Smooth muscle cell (in vitro differentiated cells): ENCODE measurements at regions not wholly inside any gene's neighbourhood (a gene's known extent, or its start where the extent isn't known, plus 50 kb on each side); places are given as distances from the start of the nearest gene placed in this dataset.

Experiments used
- DNase-seq: peaks from one replicate; lab custom pipeline; 2025; ENCODE audit not compliant: unreplicated experiment; lab: John Stamatoyannopoulos, UW
- H2AFZ ChIP-seq: fragments of 200-600 bp; sonication (generic); 2 replicates; pipeline ENCODE4 v1.6.0; 2016; ENCODE audit warnings: antibody characterized with exemption, low read depth, mild to moderate bottlenecking
- H3F3A ChIP-seq: fragments of 200-600 bp; sonication (generic); 2 replicates; pipeline ENCODE4 v1.6.0; 2017; ENCODE audit warnings: antibody characterized with exemption, low read depth
- H3K27ac ChIP-seq: fragments of 200-600 bp; sonication (generic); 2 replicates; pipeline ENCODE4 v1.5.1; 2016; ENCODE audit warnings: low read depth, mild to moderate bottlenecking
- H3K27me3 ChIP-seq: fragments of 200-600 bp; sonication (generic); 2 replicates; pipeline ENCODE4 v1.6.1; 2016; ENCODE audit warnings: low read depth, mild to moderate bottlenecking
- H3K36me3 ChIP-seq: fragments of 200-600 bp; sonication (generic); 2 replicates; pipeline ENCODE4 v1.5.1; 2016; ENCODE audit warnings: low read depth
- H3K4me1 ChIP-seq: fragments of 200-600 bp; sonication (generic); 2 replicates; pipeline ENCODE4 v1.5.1; 2016; ENCODE audit warnings: low read depth
- H3K4me2 ChIP-seq: fragments of 200-600 bp; sonication (generic); 2 replicates; pipeline ENCODE4 v1.6.0; 2016; ENCODE audit warnings: mild to moderate bottlenecking
- H3K4me3 ChIP-seq: fragments of 200-600 bp; sonication (generic); 2 replicates; pipeline ENCODE4 v1.5.1; 2016; ENCODE audit warnings: mild to moderate bottlenecking
- H3K79me2 ChIP-seq: fragments of 200-600 bp; sonication (generic); 2 replicates; pipeline ENCODE4 v1.6.0; 2016; ENCODE audit warnings: low read depth, mild to moderate bottlenecking
- H3K9ac ChIP-seq: fragments of 200-600 bp; sonication (generic); 2 replicates; pipeline ENCODE4 v1.6.0; 2016; ENCODE audit warnings: low read depth
- H3K9me3 ChIP-seq: fragments of 200-600 bp; sonication (generic); replicated peaks from 2 replicates; pipeline ENCODE4 v1.5.1; 2016; ENCODE audit warnings: low read depth
- H4K20me1 ChIP-seq: fragments of 200-600 bp; sonication (generic); 2 replicates; pipeline ENCODE4 v1.6.0; 2016; ENCODE audit warnings: low read depth
- WGBS: methylation state at CpG from one replicate; pipeline ENCODE4 v1.1.7; 2016; ENCODE audit warnings: low lambda C conversion rate; 5-methylcytosine and 5-hydroxymethylcytosine counted together
- TF ChIP-seq, protein P1 (sequence below): fragments of 200-600 bp; sonication (generic); IDR thresholded peaks from 2 replicates; pipeline ENCODE4 v1.5.1; 2017; ENCODE audit warnings: borderline replicate concordance, mild to moderate bottlenecking, antibody characterized with exemption; ENCODE audit not compliant: insufficient read depth, poor library complexity, severe bottlenecking

DNA sequence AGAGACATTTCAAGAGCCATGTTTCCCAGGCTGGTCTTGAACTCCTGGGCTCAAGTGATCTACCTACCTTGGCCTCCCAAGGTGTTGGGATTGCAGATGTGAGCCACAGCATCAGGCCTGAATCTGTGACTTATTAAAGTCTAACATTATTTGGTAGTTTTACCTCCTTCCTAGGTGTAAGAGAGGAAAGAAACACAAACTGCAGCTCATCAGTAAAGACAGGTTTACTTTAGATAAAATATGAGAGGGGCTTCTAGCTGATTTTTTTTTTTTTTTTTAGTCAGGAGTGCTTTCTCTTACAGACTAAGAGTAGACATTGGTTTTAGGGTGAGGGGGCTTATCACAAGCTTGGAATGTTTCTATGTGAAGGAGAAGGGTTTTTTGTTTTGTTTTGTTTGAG is 63.9 kb upstream of the RNU6-1 start:
- Histone ChIP-seq H3K4me3 (no peak overlapping the region), H4K20me1 (no peaks in the 10 kb centered on the region), H3K9ac (no peak overlapping the region), H3K36me3 (no peaks in the 10 kb centered on the region), H3K4me1 (no peaks in the 10 kb centered on the region), H3K27ac (no peak overlapping the region), H2AFZ (no peak overlapping the region), H3K9me3 (no peaks in the 10 kb centered on the region), H3K79me2 (no peaks in the 10 kb centered on the region), H3F3A (no peaks in the 10 kb centered on the region), H3K4me2 (no peak overlapping the region), H3K27me3 (no peaks in the 10 kb centered on the region)
- no peak for DNase-seq
- TF ChIP-seq, protein P1, sequence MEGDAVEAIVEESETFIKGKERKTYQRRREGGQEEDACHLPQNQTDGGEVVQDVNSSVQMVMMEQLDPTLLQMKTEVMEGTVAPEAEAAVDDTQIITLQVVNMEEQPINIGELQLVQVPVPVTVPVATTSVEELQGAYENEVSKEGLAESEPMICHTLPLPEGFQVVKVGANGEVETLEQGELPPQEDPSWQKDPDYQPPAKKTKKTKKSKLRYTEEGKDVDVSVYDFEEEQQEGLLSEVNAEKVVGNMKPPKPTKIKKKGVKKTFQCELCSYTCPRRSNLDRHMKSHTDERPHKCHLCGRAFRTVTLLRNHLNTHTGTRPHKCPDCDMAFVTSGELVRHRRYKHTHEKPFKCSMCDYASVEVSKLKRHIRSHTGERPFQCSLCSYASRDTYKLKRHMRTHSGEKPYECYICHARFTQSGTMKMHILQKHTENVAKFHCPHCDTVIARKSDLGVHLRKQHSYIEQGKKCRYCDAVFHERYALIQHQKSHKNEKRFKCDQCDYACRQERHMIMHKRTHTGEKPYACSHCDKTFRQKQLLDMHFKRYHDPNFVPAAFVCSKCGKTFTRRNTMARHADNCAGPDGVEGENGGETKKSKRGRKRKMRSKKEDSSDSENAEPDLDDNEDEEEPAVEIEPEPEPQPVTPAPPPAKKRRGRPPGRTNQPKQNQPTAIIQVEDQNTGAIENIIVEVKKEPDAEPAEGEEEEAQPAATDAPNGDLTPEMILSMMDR, result no peak

DNA sequence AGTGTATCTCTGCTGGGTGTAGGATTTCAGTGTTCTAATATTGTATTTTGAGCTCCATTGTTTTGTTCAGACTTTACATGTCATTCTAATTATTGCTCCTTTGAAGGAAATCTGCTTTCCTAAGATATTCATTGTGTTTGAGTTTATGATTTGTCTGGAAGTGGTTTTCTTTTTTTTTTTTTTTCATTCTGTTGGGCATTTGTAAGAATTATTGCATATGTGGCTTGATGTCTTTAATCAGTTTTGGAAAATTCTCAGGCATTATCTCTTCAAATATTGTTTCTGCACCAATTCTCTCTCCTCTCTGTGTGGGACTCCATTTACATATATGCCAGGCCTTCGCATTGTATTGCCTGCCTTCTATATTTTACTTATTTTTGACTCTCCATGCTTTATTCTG is 65.8 kb upstream of the RNU6-1 start:
- Histone ChIP-seq H3K9ac (no peak overlapping the region), H3K4me2 (no peak overlapping the region), H3K9me3 (no peaks in the 10 kb centered on the region), H3K4me3 (no peak overlapping the region), H3K27me3 (no peaks in the 10 kb centered on the region), H3K27ac (no peak overlapping the region), H3F3A (no peaks in the 10 kb centered on the region), H3K79me2 (no peaks in the 10 kb centered on the region), H4K20me1 (no peaks in the 10 kb centered on the region), H2AFZ (no peak overlapping the region), H3K4me1 (no peaks in the 10 kb centered on the region), H3K36me3 (no peaks in the 10 kb centered on the region)
- WGBS, result 100% methylated on average over 1 of the region's 1 CpG
- no peak for DNase-seq
- TF ChIP-seq, protein P1, result no peak

DNA sequence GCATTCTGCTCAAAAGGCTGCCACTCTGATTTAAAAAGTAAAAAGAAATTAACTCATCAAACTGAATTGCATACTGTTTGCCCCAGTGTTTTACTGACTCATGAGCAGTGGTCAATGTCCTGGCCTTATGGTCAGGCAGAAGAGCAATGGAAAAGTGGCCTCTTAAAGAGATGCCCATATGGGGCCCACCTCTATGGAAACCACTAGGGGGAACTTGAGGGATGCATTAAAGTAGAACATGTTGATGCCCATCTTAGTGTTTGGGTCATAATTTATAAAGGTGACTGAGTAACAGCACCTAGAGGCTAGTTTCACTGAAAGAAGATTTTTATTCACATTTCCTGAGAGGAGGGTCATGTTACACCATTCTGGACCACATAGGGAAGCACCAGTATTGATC is 66.5 kb upstream of the RNU6-1 start:
- Histone ChIP-seq H3K4me3 (no peak overlapping the region), H3K4me2 (no peak overlapping the region), H4K20me1 (no peaks in the 10 kb centered on the region), H3K27ac (no peak overlapping the region), H3K36me3 (no peaks in the 10 kb centered on the region), H2AFZ (no peak overlapping the region), H3F3A (no peaks in the 10 kb centered on the region), H3K4me1 (no peaks in the 10 kb centered on the region), H3K79me2 (no peaks in the 10 kb centered on the region), H3K9ac (no peak overlapping the region), H3K27me3 (no peaks in the 10 kb centered on the region), H3K9me3 (no peaks in the 10 kb centered on the region)
- TF ChIP-seq, protein P1, result no peak
- DNase-seq, result no peak

DNA sequence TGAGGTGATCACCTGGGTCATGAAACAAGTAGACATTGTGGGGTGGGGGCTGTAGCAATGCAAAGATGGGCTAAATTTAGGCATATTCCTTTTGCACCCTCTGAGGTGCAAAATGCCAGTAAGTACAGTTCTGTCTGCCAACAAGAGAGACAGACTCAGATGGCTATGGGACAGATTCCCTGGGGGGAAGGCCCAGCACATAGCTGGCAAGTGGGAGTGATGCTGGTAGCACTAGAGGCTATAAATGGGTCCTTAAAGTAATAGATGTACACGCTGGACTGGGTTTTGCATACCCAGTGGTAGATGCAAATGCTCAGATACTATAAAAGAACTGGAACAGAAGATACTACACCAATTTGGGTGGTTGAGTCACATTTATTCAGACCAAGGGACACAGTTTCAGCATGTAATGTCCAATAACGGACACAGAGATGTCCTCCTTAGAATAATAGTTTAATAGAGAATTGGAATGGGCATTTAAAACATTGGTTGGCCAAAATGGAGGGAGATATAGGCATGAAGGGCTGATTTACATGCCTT is 67.4 kb upstream of the RNU6-1 start:
- Histone ChIP-seq H3K79me2 (no peaks in the 10 kb centered on the region), H3K36me3 (no peaks in the 10 kb centered on the region), H3K4me3 (no peak overlapping the region), H3K27ac (no peak overlapping the region), H3K27me3 (no peaks in the 10 kb centered on the region), H3K9ac (no peak overlapping the region), H3K9me3 (no peaks in the 10 kb centered on the region), H2AFZ (no peak overlapping the region), H3K4me1 (no peaks in the 10 kb centered on the region), H3K4me2 (no peak overlapping the region), H3F3A (no peaks in the 10 kb centered on the region), H4K20me1 (no peaks in the 10 kb centered on the region)
- TF ChIP-seq, protein P1, result no peak
- 96% methylated on average over 2 of the region's 2 CpGs for WGBS
- no peak for DNase-seq
